A673 (cell line): ENCODE measurements at regions not wholly inside any gene's neighbourhood (a gene's known extent, or its start where the extent isn't known, plus 50 kb on each side); places are given as distances from the start of the nearest gene placed in this dataset.

Experiments
- BruUV-seq: library from RNA; stranded (reverse); fragments of 400-500 nt; replicated peaks from 2 replicates; lab custom pipeline; 2021; lab: Mats Ljungman, UMichigan
- CTCF ChIA-PET: fragments of 300-600 bp; sonication (Branson Sonifier 250); formaldehyde crosslinking; loops from one replicate; lab custom pipeline; 2022; ENCODE audit warnings: antibody characterized with exemption; lab: Charles Lee
- POLR2A ChIA-PET: fragments of 300-600 bp; sonication (Branson Sonifier 250); formaldehyde crosslinking; loops from one replicate; lab custom pipeline; 2022; ENCODE audit warnings: antibody characterized with exemption; ENCODE audit not compliant: low non-redundant PET; lab: Charles Lee
- DNase-seq: peaks from one replicate; pipeline ENCODE4 v3.0.0-alpha.2; 2015; ENCODE audit warnings: low spot score
- H3K27ac ChIP-seq: fragments of 200-600 bp; sonication (generic); 2 replicates; pipeline ENCODE4 v1.5.1; 2016; ENCODE audit warnings: mixed run types, low read depth, mild to moderate bottlenecking, mixed read lengths, antibody characterized with exemption, low read length; ENCODE audit not compliant: poor library complexity, severe bottlenecking
- H3K27me3 ChIP-seq: fragments of 200-600 bp; sonication (generic); replicated peaks from 2 replicates; pipeline ENCODE4 v1.6.1; 2017; ENCODE audit warnings: mixed run types, low read depth, mild to moderate bottlenecking, mixed read lengths, antibody characterized with exemption, low read length; ENCODE audit not compliant: insufficient read depth, poor library complexity
- H3K36me3 ChIP-seq: fragments of 200-600 bp; sonication (generic); 2 replicates; pipeline ENCODE4 v1.6.1; 2016; ENCODE audit warnings: mixed run types, mild to moderate bottlenecking, mixed read lengths, antibody characterized with exemption, low read length; ENCODE audit not compliant: insufficient read depth, poor library complexity, severe bottlenecking
- H3K4me1 ChIP-seq: fragments of 200-600 bp; sonication (generic); 2 replicates; pipeline ENCODE4 v1.6.1; 2017; ENCODE audit warnings: mixed run types, mild to moderate bottlenecking, mixed read lengths, antibody characterized with exemption, low read length; ENCODE audit not compliant: insufficient read depth, poor library complexity, severe bottlenecking
- H3K4me3 ChIP-seq: fragments of 200-600 bp; sonication (generic); 2 replicates; pipeline ENCODE4 v1.5.1; 2016; ENCODE audit warnings: low read depth, mixed run types, mild to moderate bottlenecking, mixed read lengths, low read length; ENCODE audit not compliant: poor library complexity, severe bottlenecking
- H3K9me3 ChIP-seq: fragments of 200-600 bp; sonication (generic); 2 replicates; pipeline ENCODE4 v1.6.1; 2016; ENCODE audit warnings: mixed run types, low read depth, mild to moderate bottlenecking, mixed read lengths, antibody characterized with exemption, low read length; ENCODE audit not compliant: poor library complexity, severe bottlenecking
- EZH2 ChIP-seq: fragments of 200-600 bp; sonication (generic); IDR thresholded peaks from 2 replicates; pipeline ENCODE4 v1.6.1; 2017; ENCODE audit warnings: borderline replicate concordance, low read depth, mild to moderate bottlenecking, mixed read lengths, antibody characterized with exemption, low read length; ENCODE audit not compliant: poor library complexity, severe bottlenecking
- intact Hi-C: fragments of 100-400 bp; cut with micrococcal nuclease; formaldehyde crosslinking; loops from one replicate; pipeline ENCODE4 v1.10.0; 2022; ENCODE audit not compliant: unreplicated experiment
- TF ChIP-seq, protein P1 (sequence below): fragments of 300-800, 200-600 bp; sonication (generic); conservative IDR thresholded peaks from 2 replicates; pipeline ENCODE4 v1.5.1; 2017; ENCODE audit warnings: low read depth, mild to moderate bottlenecking, antibody characterized with exemption, low read length, moderate library complexity, mixed read lengths

DNA sequence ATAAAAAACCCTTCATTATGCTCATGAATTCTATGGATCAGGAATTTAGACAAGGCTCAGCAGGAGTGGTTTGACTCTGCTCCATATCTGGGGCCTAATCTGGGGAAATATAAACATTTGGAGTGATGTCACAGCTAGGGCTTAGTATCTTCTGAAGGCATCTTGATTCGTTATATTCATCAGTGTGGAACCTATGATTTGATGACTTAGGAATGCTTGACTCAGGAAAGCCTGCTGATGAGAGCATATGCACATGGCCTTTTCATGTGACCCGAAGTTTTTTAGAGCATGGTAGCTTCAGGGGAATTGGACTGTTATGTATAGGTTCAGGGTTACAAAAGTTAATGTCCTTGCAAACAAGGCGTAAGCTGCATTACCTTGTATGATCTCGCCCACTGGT lies 184.9 kb upstream of the LRRC3B start:
- no peaks in the 10 kb centered on the region for H3K36me3 ChIP-seq
- H3K27me3 ChIP-seq = no peaks in the 10 kb centered on the region
- POLR2A ChIA-PET = no interaction called here
- intact Hi-C loops = no loop called here
- no peaks in the 10 kb centered on the region for H3K9me3 ChIP-seq
- no peak overlapping the region for H3K27ac ChIP-seq
- no peak for DNase-seq
- CTCF ChIA-PET = no interaction called here
- TF ChIP-seq, protein P1, sequence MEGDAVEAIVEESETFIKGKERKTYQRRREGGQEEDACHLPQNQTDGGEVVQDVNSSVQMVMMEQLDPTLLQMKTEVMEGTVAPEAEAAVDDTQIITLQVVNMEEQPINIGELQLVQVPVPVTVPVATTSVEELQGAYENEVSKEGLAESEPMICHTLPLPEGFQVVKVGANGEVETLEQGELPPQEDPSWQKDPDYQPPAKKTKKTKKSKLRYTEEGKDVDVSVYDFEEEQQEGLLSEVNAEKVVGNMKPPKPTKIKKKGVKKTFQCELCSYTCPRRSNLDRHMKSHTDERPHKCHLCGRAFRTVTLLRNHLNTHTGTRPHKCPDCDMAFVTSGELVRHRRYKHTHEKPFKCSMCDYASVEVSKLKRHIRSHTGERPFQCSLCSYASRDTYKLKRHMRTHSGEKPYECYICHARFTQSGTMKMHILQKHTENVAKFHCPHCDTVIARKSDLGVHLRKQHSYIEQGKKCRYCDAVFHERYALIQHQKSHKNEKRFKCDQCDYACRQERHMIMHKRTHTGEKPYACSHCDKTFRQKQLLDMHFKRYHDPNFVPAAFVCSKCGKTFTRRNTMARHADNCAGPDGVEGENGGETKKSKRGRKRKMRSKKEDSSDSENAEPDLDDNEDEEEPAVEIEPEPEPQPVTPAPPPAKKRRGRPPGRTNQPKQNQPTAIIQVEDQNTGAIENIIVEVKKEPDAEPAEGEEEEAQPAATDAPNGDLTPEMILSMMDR = no peak
- no peak for TF ChIP-seq EZH2
- H3K4me1 ChIP-seq = no peaks in the 10 kb centered on the region
- no TSS peak for BruUV-seq
- H3K4me3 ChIP-seq = no peak overlapping the region

DNA sequence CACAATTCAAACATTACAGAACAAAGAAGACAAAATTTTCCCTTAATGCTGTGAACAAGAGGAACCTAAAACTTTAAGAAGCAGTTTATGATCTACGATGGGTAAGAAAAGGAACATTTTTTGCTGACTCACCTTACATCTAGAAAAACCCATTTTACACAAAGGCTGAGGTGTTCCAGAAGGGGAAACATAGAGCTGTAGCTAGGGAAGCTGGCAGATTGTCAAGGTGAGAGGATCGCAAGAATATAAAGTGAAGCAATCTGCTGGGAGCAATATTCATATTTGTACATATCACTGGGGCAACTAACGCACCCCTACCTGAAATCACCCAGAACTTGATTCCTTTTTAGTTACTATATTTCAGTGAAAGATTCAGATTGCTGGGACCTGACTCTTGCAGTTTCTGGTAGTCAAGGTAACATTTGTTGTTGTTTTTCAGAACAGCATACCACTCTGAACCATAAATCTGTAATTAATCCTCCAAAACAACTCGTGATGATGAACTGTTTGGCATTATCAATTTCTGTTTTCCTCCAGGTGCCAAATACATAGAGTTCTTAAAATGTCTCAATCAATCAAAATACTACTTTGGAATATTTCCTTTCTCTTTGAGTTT lies 184.1 kb upstream of the LRRC3B start:
- no TSS peak for BruUV-seq
- no peak overlapping the region for H3K27ac ChIP-seq
- POLR2A ChIA-PET = no interaction called here

DNA sequence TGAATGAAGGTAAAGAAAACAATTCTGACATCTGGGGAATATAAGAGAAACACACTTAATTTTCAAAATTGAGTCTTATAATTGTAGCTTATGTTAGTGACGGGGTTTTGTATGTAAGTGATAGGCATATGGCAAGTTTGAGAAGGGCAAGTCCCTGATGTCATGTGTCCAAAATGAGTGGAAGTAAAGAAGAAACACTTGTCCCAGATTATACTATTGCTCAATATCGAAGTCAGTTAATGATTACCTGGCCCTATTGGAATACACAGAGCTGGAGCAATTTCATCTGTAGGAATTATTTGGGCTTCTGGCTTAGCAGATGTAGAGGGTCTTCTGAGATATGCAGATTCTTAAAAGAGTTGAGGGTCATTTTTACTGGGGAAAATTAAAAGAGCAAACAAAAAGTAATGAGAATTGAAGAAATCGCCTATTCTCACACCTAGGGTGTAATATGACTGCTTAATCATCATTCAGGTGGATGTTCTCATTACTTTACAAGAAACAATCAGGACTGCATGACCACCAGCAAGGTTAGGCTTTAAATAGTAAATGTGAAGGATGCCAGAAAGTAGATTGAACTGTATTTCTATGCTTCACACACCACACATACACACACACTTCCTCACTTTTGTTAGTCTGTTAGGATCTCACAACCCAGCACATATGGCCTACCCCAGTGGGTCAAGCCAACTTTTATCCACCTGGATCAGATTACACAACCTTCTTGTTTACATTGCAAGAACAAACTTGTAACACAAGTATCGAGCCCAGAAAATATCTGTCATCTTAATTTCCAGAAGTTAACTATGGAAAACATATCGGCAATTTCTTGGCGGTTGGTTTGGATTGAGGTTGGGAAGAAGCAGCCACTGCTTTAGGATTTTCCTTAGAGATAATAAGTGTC lies 183.3 kb upstream of the LRRC3B start:
- no TSS peak for BruUV-seq
- no peak for TF ChIP-seq EZH2
- TF ChIP-seq, protein P1 = no peak
- CTCF ChIA-PET = no interaction called here

More for the DNA sequence above, 184.1 kb upstream of the LRRC3B start:
- no peaks in the 10 kb centered on the region for H3K4me1 ChIP-seq
- H3K27me3 ChIP-seq = no peaks in the 10 kb centered on the region
- intact Hi-C loops = no loop called here
- no peak overlapping the region for H3K4me3 ChIP-seq
- TF ChIP-seq, protein P1 = no peak
- no peak for DNase-seq
- CTCF ChIA-PET = no interaction called here
- H3K9me3 ChIP-seq = no peaks in the 10 kb centered on the region
- H3K36me3 ChIP-seq = no peaks in the 10 kb centered on the region

More for the DNA sequence above, 183.3 kb upstream of the LRRC3B start:
- no peaks in the 10 kb centered on the region for H3K4me1 ChIP-seq
- no peak for DNase-seq
- H3K27ac ChIP-seq = no peak overlapping the region
- intact Hi-C loops = no loop called here
- no peaks in the 10 kb centered on the region for H3K36me3 ChIP-seq
- POLR2A ChIA-PET = no interaction called here
- H3K27me3 ChIP-seq = no peaks in the 10 kb centered on the region
- no peak overlapping the region for H3K4me3 ChIP-seq
- no peaks in the 10 kb centered on the region for H3K9me3 ChIP-seq
